NCI-H1105 (cell line): ENCODE measurements at regions not wholly inside any gene's neighbourhood (a gene's known extent, or its start where the extent isn't known, plus 50 kb on each side); places are given as distances from the start of the nearest gene placed in this dataset.

Experiments
- DNase-seq: peaks from one replicate; lab custom pipeline; 2025; lab: John Stamatoyannopoulos, UW

GRCh38 chr5:38719916-38720315 lies 125.9 kb upstream of the OSMR start:
- DNase-seq = no peak

- DNase-seq = no peak
Observed at GRCh38 chr5:38720554-38721361, 125.1 kb upstream of the OSMR start.

- no peak for DNase-seq
Observed at GRCh38 chr5:38722918-38723317, 122.9 kb upstream of the OSMR start.

- no peak for DNase-seq
Observed at GRCh38 chr5:38723426-38723825, 122.4 kb upstream of the OSMR start.

- DNase-seq = no peak
Observed at GRCh38 chr5:38724301-38725030, 121.3 kb upstream of the OSMR start.

DNA sequence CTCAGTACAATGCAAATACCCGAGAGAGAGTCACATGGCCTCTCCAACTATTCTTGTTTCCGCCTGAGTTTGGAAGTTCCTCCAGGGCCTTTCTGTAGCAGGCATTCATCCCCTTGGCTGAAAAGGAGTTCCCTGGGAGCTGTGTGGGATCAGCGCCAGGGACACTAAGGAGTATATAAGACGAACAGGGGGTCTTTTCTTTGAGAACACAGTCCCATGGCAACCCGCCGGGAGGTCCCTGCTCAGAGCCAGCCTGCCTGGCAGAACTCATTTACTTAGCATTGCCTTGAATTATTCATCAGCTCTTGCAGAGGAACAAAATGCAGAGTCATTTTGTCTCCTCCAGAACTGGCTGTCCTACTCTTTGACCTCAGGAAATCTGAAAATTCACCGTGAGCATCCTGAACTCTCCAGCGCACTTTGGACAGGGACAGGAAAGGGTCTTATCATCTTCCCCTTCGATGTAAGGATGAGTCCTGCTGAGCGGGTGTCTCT lies 120.4 kb upstream of the OSMR start:
- no peak for DNase-seq

DNA sequence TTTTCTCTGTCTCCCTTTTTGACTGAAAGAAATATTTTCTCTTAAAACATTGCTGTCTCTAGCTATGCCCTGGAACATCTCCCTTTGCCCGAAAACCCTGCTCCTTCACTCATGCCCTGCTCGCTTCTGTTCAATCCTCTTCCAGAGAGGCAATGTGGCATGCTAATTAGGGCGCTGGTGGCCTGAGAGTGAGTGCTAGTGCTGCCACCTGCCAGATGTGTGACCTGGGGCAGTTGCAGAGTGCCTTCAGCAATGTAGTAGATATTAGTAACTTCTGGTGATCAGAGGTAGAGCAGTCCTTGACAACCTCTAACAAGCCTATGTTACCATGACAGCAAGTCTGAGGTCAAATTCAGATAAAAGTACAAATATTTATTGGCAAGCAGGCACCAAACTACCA lies 119.5 kb upstream of the OSMR start:
- no peak for DNase-seq

DNA sequence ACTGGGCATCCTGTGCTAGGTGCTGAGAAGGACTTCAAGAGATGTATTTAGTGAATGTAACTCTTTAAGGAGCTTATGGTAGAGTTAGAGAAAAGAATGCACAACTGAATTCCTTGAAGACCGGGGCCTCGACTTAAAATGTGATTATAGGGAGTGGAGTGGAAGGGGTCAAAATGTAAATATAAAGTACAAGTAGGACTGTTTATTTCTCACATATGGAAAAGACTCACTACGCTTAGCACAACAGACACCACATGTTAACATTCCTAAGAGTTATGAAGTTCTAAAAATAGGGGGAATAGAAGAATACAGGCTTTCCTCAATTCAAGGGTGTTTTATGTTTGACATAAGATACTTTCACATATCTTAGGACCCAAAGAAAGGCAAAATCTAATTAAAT lies 117.8 kb upstream of the OSMR start:
- no peak for DNase-seq

DNA sequence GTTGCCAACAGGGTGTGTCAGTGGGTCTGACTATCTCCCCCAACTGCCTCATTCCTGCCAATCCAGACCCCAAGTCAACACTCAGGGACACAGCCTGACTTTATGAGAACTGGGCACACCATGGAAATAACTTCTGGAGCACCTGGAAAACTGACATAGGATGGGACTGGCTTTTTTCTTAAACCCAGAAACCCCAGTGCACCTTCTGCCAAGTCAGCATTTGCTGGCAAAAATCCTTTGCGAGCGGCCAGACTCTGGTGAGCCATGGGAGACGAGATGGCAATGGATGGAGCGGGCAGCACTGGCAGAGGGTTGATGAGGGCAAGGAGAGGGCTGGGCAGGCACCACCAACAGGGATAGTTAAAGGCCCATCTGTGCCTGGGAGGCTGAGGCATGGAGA lies 114.4 kb upstream of the OSMR start:
- DNase-seq = no peak

GRCh38 chr5:38734353-38734752 lies 111.5 kb upstream of the OSMR start:
- no peak for DNase-seq

DNA sequence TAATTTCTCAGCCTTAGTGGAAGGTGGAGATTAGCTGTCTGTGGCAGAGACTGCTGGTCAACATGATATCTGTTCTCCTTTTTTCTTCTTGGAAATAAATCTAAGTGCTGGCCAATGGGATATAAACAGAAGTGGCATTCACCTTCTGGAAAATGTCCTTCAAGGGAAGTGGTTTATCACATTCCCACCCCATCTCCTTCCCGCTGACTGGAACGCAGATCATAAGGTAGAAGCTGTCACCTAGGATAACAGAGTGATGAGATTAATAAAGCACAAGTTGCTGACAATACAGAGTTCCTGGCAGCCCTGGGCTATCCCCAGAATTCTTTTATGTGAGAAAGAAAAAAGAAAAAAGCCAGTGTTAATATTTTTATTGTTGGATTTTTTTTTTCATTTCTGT lies 109.7 kb upstream of the OSMR start:
- DNase-seq = no peak

DNA sequence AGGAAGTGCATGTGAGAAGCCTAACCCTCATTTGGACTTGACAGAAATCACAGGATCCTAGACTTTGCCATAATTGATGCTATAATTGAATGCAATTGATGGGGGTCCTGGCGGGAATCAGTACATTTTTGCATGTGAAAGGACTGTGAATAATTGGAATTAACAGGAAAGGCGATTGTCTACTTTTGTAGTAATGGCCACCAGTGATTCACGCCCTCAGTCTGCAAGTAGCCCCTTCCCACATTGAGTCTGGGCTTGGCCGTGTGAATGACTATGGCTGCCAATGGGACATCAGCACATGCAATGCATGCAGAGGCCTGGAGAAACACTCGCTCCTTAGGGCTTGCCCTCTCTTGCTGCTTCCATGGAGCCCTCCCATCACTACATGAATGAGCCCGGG lies 107.8 kb upstream of the OSMR start:
- DNase-seq = no peak

GRCh38 chr5:38739011-38739704 lies 106.7 kb upstream of the OSMR start:
- no peak for DNase-seq

- no peak for DNase-seq
Observed at GRCh38 chr5:38739705-38740045, 106.1 kb upstream of the OSMR start.

DNA sequence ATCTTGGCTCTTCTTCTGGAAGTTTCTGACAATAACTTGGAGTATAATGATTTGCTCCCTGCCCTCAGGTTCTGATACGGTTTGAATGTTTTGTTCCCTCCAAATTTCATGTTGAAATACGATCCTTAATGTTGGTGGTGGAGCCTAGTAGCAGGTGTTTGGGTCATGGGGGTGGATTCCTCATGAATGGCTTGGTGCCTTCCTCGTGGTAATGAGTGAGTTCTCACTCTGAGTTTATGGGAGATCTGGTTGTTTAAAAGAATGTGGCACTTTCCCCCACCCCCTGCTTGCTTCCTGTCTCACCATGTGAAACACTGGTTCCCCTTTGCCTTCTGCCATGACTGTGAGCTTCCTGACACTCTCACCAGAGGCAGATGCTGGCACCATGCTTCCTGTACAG lies 103.0 kb upstream of the OSMR start:
- DNase-seq = no peak

DNA sequence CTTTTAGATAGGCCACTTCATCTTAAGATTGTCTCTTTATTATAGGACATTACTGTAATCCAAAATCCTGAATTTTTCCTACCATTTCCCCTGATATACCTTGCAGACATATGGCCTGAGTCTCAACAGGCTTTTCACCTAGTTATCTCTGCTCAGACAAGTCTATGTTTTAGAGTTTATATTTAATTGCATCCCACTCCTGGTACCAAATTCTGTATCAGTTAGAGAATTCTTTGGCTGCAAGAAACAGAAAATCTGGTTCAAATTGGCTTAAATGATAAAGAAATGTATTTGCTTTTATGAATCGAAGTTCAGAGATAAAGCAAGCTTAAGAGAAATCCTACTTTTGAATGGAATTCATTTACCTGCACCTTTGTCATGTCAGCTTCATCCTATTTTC lies 102.2 kb upstream of the OSMR start:
- DNase-seq = no peak

DNA sequence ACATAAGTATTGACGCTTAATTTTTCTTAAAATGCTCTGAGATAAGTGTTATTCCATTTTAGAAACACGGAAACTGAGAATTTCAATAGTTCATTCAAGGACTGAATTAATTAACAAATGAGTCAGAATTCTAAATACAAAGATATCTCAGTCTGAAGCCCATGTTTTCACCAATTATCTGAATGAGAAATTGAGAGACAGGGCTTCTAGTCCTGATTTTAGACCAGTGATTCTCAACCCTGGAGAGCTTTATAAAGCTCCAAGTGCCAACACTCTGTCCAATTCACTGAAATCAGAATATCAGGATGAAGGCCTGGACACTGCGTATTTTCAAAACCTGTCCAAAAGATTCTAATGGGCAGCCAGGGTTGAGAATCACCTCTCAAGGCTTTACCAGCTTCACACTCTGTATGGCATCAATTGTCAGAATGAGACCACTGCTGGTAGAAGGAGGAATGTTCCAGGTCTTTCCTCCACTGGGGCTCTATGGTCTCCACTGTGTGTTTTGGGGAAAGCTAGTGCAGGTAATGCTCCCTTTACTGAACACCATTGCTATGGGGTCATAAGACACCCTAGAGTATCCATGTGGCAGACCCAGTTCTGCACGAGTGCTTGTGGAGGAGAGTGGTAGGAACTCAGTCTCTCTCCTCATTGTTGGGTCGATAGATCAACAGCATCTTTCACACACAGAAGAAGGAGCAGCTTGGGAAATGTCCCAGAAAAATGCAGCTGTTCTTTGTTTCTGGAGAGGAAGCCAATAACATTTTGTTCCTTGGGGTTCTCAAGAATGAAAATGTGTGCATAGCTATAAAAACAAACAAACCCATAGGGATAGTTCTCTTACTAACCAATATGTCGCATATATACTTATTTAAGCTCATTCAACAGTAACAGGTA lies 99.7 kb upstream of the OSMR start:
- no peak for DNase-seq

DNA sequence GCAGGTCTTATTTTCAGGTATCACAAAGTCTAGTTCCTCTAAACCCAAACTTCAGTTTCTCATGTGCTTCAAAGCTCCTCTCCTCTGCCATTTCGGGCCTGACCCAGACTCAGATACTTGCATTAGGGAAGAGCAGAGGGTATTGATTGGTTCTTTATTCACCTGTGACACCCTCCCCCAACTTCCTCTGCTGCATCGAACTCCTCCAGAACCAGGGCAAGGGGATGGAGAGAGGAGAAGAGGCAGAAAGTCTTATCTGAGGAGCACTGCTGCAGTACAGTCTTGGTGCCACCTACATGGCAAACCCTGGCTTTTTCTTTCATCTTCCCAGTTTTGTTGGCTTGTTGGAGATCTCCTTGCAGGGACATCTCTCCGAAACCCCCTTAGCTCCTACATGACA lies 96.0 kb upstream of the OSMR start:
- DNase-seq = no peak

DNA sequence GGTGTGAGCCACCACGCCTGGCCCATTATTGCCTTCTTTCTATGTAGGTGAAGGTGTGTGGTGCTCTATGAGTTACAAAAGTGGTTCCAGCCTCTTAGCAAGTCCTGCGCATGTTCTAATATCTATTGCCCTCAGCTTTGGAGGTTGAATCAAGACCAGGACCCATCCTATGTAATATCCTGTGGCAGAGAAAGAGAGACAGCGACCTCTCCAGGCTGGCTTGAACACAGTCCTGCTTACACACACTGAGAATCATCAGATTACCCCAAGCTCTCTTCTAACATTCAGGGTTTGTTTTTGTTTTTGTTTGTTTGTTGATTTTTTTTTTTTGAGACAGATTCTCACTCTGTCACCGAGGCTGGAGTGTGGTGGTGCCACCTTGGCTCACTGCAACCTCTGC lies 94.7 kb upstream of the OSMR start:
- no peak for DNase-seq

DNA sequence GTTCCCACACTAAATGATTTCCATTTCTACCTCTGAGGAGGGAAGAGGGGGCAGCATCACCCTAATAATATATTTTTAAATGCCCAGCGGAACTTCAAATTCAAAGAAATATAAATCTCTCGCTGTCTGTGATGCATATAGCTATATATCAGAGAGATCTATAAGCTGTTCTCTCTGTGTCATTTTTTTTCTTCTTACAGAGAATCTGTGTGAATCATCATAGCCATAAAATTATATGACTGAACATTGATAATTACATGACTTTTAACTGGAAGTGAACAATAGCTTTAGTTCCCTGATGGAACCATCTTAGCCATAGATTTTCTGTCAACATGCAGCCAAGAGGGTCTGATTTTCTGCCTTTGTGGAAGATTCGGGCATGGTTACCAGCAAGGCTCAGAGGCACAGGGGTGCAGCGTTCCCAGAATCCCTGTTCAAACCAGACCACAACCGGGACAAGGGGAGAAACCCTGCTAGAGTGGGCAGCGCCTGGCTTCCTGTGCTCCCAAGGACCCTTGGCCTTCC lies 93.7 kb upstream of the OSMR start:
- no peak for DNase-seq

DNA sequence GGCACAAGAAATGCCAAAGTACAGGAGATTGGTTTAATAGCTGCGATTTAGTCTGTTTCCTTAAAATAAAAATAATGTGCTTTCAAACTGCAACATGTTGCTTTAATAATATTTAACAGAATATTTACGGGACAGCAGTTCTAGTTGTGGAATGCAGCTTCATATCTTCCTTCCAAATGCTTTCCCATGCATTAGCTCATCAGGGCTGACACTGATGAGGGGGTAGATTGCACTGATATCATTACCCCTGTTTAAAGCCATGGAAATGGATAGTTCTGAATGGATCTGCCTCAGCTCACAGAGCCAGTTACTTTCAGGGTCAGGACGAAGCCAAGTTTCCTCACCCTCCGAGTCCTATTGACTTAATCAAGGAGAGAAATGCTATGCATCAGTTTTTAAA lies 93.2 kb upstream of the OSMR start:
- DNase-seq = no peak

- DNase-seq = no peak
Observed at GRCh38 chr5:38753141-38753540, 92.7 kb upstream of the OSMR start.
